ENCODE measurements at regions not wholly inside any gene's neighbourhood (a gene's known extent, or its start where the extent isn't known, plus 50 kb on each side); places are given as distances from the start of the nearest gene placed in this dataset.

- no peak for DNase-seq (ENCODE audit: low spot score)
- no peak for TF ChIP-seq CTCF (IDR thresholded peaks at IDR 0.05; ENCODE audit: extremely low read depth, missing control alignments)
These were observed 52.9 kb upstream of the BTN3A2 start for GRCh38 chr6:26312096-26312463.

- no peak for TF ChIP-seq CTCF (IDR thresholded peaks at IDR 0.05; ENCODE audit: extremely low read depth, missing control alignments)
- DNase-seq (ENCODE audit: low spot score): no peak
These were observed 52.2 kb upstream of the BTN3A2 start for GRCh38 chr6:26312501-26313397.
